A673 (cell line): ENCODE measurements at regions not wholly inside any gene's neighbourhood (a gene's known extent, or its start where the extent isn't known, plus 50 kb on each side); places are given as distances from the start of the nearest gene placed in this dataset.

ENCODE experiments used
- EZH2 ChIP-seq: fragments of 200-600 bp; sonication (generic); IDR thresholded peaks from 2 replicates; pipeline ENCODE4 v1.6.1; 2017; ENCODE audit warnings: borderline replicate concordance, low read depth, mild to moderate bottlenecking, mixed read lengths, antibody characterized with exemption, low read length; ENCODE audit not compliant: poor library complexity, severe bottlenecking
- TF ChIP-seq, protein P1 (sequence below): fragments of 300-800, 200-600 bp; sonication (generic); conservative IDR thresholded peaks from 2 replicates; pipeline ENCODE4 v1.5.1; 2017; ENCODE audit warnings: low read depth, mild to moderate bottlenecking, antibody characterized with exemption, low read length, moderate library complexity, mixed read lengths

- TF ChIP-seq, protein P1, sequence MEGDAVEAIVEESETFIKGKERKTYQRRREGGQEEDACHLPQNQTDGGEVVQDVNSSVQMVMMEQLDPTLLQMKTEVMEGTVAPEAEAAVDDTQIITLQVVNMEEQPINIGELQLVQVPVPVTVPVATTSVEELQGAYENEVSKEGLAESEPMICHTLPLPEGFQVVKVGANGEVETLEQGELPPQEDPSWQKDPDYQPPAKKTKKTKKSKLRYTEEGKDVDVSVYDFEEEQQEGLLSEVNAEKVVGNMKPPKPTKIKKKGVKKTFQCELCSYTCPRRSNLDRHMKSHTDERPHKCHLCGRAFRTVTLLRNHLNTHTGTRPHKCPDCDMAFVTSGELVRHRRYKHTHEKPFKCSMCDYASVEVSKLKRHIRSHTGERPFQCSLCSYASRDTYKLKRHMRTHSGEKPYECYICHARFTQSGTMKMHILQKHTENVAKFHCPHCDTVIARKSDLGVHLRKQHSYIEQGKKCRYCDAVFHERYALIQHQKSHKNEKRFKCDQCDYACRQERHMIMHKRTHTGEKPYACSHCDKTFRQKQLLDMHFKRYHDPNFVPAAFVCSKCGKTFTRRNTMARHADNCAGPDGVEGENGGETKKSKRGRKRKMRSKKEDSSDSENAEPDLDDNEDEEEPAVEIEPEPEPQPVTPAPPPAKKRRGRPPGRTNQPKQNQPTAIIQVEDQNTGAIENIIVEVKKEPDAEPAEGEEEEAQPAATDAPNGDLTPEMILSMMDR = no peak
- no peak for TF ChIP-seq EZH2
Measured at GRCh38 chr1:69076631-69077030, 491.1 kb upstream of the LRRC7 start.
